ENCODE measurements at regions not wholly inside any gene's neighbourhood (a gene's known extent, or its start where the extent isn't known, plus 50 kb on each side); places are given as distances from the start of the nearest gene placed in this dataset.
A peak's percentile ranks its signal among the peaks of the same experiment; 100 is the strongest.
"Not testable (repeated sequence)": the region's sequence is repeated elsewhere in the genome, so short reads cannot be mapped to it uniquely, and the experiment has no call there.

GRCh38 chrX:73979551-73980131, 127.1 kb upstream of the XIST start:
- intact Hi-C loops (cut with DNase I) = no loop called here
- DNase-seq (ENCODE audit: low spot score) (no peak), ATAC-seq (no peak)

GRCh38 chrX:73977542-73978169, 125.1 kb upstream of the XIST start:
- ATAC-seq (no peak), DNase-seq (ENCODE audit: low spot score) (no peak)
- intact Hi-C loops (cut with DNase I) = no loop called here

GRCh38 chrX:73967461-73967860, 114.9 kb upstream of the XIST start:
- ATAC-seq; DNase-seq (ENCODE audit: low spot score); intact Hi-C loops (cut with DNase I): not testable (repeated sequence)

GRCh38 chrX:73965833-73966232, 113.3 kb upstream of the XIST start:
- DNase-seq (ENCODE audit: low spot score) (no peak), ATAC-seq (no peak)
- intact Hi-C loops (cut with DNase I) = no loop called here

- DNase-seq (ENCODE audit: low spot score) = no peak
- intact Hi-C loops (cut with DNase I) = no loop called here
- no peak for ATAC-seq
Observed at GRCh38 chrX:73964579-73964978, 112.1 kb upstream of the XIST start.

GRCh38 chrX:73963682-73964081, 111.2 kb upstream of the XIST start:
- intact Hi-C loops (cut with DNase I) = no loop called here
- no peak for ATAC-seq

GRCh38 chrX:73962948-73963347, 110.4 kb upstream of the XIST start:
- ATAC-seq (no peak), DNase-seq (ENCODE audit: low spot score) (no peak)
- intact Hi-C loops (cut with DNase I) = no loop called here

More at GRCh38 chrX:73963682-73964081, 111.2 kb upstream of the XIST start:
- DNase-seq (ENCODE audit: low spot score) = no peak

GRCh38 chrX:73961867-73962266, 109.4 kb upstream of the XIST start:
- ATAC-seq; intact Hi-C loops (cut with DNase I); DNase-seq (ENCODE audit: low spot score): not testable (repeated sequence)

- intact Hi-C loops (cut with DNase I) = no loop called here
- DNase-seq (ENCODE audit: low spot score) = no peak
- peak; percentile 21 for ATAC-seq
Observed at GRCh38 chrX:73944563-73944908, 92.0 kb upstream of the XIST start.

- peak; percentile 99 for ATAC-seq
- intact Hi-C loops (cut with DNase I) = no loop called here
- DNase-seq (ENCODE audit: low spot score) = peak; percentile 93
Observed at GRCh38 chrX:73943693-73944562, 91.4 kb upstream of the XIST start.

- intact Hi-C loops (cut with DNase I) = no loop called here
Observed at GRCh38 chrX:73940893-73941470, 88.5 kb upstream of the XIST start.

GRCh38 chrX:73937843-73938242, 85.3 kb upstream of the XIST start:
- intact Hi-C loops (cut with DNase I); DNase-seq (ENCODE audit: low spot score): not testable (repeated sequence)

More at GRCh38 chrX:73940893-73941470, 88.5 kb upstream of the XIST start:
- ATAC-seq = no peak
- no peak for DNase-seq (ENCODE audit: low spot score)

GRCh38 chrX:73932522-73932921, 80.0 kb upstream of the XIST start:
- ATAC-seq (no peak), DNase-seq (ENCODE audit: low spot score) (no peak)
- intact Hi-C loops (cut with DNase I) = no loop called here

More at GRCh38 chrX:73937843-73938242, 85.3 kb upstream of the XIST start:
- ATAC-seq = not testable (repeated sequence)

- DNase-seq (ENCODE audit: low spot score) (no peak), ATAC-seq (no peak)
- intact Hi-C loops (cut with DNase I) = no loop called here
Observed at GRCh38 chrX:73930300-73930699, 77.8 kb upstream of the XIST start.

GRCh38 chrX:73922856-73923455, 70.4 kb upstream of the XIST start:
- DNase-seq (ENCODE audit: low spot score) (no peak), ATAC-seq (no peak)
- intact Hi-C loops (cut with DNase I) = no loop called here

GRCh38 chrX:73916931-73917667, 64.6 kb upstream of the XIST start:
- ATAC-seq = no peak
- intact Hi-C loops (cut with DNase I) = no loop called here
- DNase-seq (ENCODE audit: low spot score) = no peak

- ATAC-seq (no peak), DNase-seq (ENCODE audit: low spot score) (no peak)
- intact Hi-C loops (cut with DNase I) = no loop called here
Observed at GRCh38 chrX:73916489-73916888, 64.0 kb upstream of the XIST start.

- intact Hi-C loops (cut with DNase I); ATAC-seq; DNase-seq (ENCODE audit: low spot score): not testable (repeated sequence)
Observed at GRCh38 chrX:73914792-73915191, 62.3 kb upstream of the XIST start.

- intact Hi-C loops (cut with DNase I) = no loop called here
- DNase-seq (ENCODE audit: low spot score) (no peak), ATAC-seq (no peak)
Observed at GRCh38 chrX:73913580-73913979, 61.1 kb upstream of the XIST start.

All from sciatic nerve (tissue), 2 donors.